A673 (cell line): ENCODE measurements at regions not wholly inside any gene's neighbourhood (a gene's known extent, or its start where the extent isn't known, plus 50 kb on each side); places are given as distances from the start of the nearest gene placed in this dataset.

Source experiments
- BruUV-seq: library from RNA; stranded (reverse); fragments of 400-500 nt; replicated peaks from 2 replicates; lab custom pipeline; 2021; lab: Mats Ljungman, UMichigan
- CTCF ChIA-PET: fragments of 300-600 bp; sonication (Branson Sonifier 250); formaldehyde crosslinking; loops from one replicate; lab custom pipeline; 2022; ENCODE audit warnings: antibody characterized with exemption; lab: Charles Lee
- POLR2A ChIA-PET: fragments of 300-600 bp; sonication (Branson Sonifier 250); formaldehyde crosslinking; loops from one replicate; lab custom pipeline; 2022; ENCODE audit warnings: antibody characterized with exemption; ENCODE audit not compliant: low non-redundant PET; lab: Charles Lee
- DNase-seq: peaks from one replicate; pipeline ENCODE4 v3.0.0-alpha.2; 2015; ENCODE audit warnings: low spot score
- H3K27ac ChIP-seq: fragments of 200-600 bp; sonication (generic); 2 replicates; pipeline ENCODE4 v1.5.1; 2016; ENCODE audit warnings: mixed run types, low read depth, mild to moderate bottlenecking, mixed read lengths, antibody characterized with exemption, low read length; ENCODE audit not compliant: poor library complexity, severe bottlenecking
- H3K27me3 ChIP-seq: fragments of 200-600 bp; sonication (generic); replicated peaks from 2 replicates; pipeline ENCODE4 v1.6.1; 2017; ENCODE audit warnings: mixed run types, low read depth, mild to moderate bottlenecking, mixed read lengths, antibody characterized with exemption, low read length; ENCODE audit not compliant: insufficient read depth, poor library complexity
- H3K36me3 ChIP-seq: fragments of 200-600 bp; sonication (generic); 2 replicates; pipeline ENCODE4 v1.6.1; 2016; ENCODE audit warnings: mixed run types, mild to moderate bottlenecking, mixed read lengths, antibody characterized with exemption, low read length; ENCODE audit not compliant: insufficient read depth, poor library complexity, severe bottlenecking
- H3K4me1 ChIP-seq: fragments of 200-600 bp; sonication (generic); 2 replicates; pipeline ENCODE4 v1.6.1; 2017; ENCODE audit warnings: mixed run types, mild to moderate bottlenecking, mixed read lengths, antibody characterized with exemption, low read length; ENCODE audit not compliant: insufficient read depth, poor library complexity, severe bottlenecking
- H3K4me3 ChIP-seq: fragments of 200-600 bp; sonication (generic); 2 replicates; pipeline ENCODE4 v1.5.1; 2016; ENCODE audit warnings: low read depth, mixed run types, mild to moderate bottlenecking, mixed read lengths, low read length; ENCODE audit not compliant: poor library complexity, severe bottlenecking
- H3K9me3 ChIP-seq: fragments of 200-600 bp; sonication (generic); 2 replicates; pipeline ENCODE4 v1.6.1; 2016; ENCODE audit warnings: mixed run types, low read depth, mild to moderate bottlenecking, mixed read lengths, antibody characterized with exemption, low read length; ENCODE audit not compliant: poor library complexity, severe bottlenecking
- CTCF ChIP-seq: fragments of 300-800, 200-600 bp; sonication (generic); conservative IDR thresholded peaks from 2 replicates; pipeline ENCODE4 v1.5.1; 2017; ENCODE audit warnings: low read depth, mild to moderate bottlenecking, antibody characterized with exemption, low read length, moderate library complexity, mixed read lengths
- EZH2 ChIP-seq: fragments of 200-600 bp; sonication (generic); IDR thresholded peaks from 2 replicates; pipeline ENCODE4 v1.6.1; 2017; ENCODE audit warnings: borderline replicate concordance, low read depth, mild to moderate bottlenecking, mixed read lengths, antibody characterized with exemption, low read length; ENCODE audit not compliant: poor library complexity, severe bottlenecking
- intact Hi-C: fragments of 100-400 bp; cut with micrococcal nuclease; formaldehyde crosslinking; loops from one replicate; pipeline ENCODE4 v1.10.0; 2022; ENCODE audit not compliant: unreplicated experiment

DNA sequence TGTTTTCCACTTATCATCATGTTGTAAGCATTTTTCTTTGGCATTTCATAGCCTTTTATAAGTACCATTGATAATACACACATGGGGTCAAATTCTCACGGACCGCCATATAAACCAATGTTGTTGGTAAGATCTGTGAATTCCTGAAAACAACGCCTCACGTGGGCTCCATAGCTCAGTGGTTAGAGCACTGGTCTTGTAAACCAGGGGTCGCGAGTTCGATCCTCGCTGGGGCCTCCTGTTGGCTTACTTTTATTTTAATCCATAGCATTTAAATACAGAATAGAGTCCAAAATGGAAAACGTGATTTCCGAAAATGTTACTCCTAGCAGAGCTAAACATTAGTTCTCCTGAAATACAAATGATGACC, 83.1 kb downstream of the HHIPL2 start:
- Histone ChIP-seq H3K27ac (no peak overlapping the region), H3K9me3 (no peaks in the 10 kb centered on the region), H3K4me3 (peak overlapping the region; percentile 55), H3K36me3 (no peaks in the 10 kb centered on the region), H3K27me3 (no peaks in the 10 kb centered on the region), H3K4me1 (no peaks in the 10 kb centered on the region)
- ChIA-PET POLR2A (interaction anchor here (0.6 kb wide), 2 partner anchors 9 to 659 kb away, joined by 3 read pairs; no protein-coding TSS in a partner anchor), CTCF (interaction anchor here (0.9 to 1.6 kb wide), 5 partner anchors 10 to 659 kb away, joined by 3 to 7 read pairs (median 6); no protein-coding TSS in a partner anchor)
- peak; percentile 86 for DNase-seq
- TF ChIP-seq EZH2 = no peak
- no peak for TF ChIP-seq CTCF
- BruUV-seq = no TSS peak
- intact Hi-C loops = loop anchor here (1.0 to 10.0 kb wide), 4 partner anchors 169 to 670 kb away; no protein-coding TSS in a partner anchor

- BruUV-seq = no TSS peak
- POLR2A ChIA-PET = no interaction called here
- intact Hi-C loops = loop anchor here (10.0 kb wide), 1 partner anchor 672 kb away; no protein-coding TSS in a partner anchor
These were observed 84.7 kb downstream of the HHIPL2 start for GRCh38 chr1:222463059-222463730.

DNA sequence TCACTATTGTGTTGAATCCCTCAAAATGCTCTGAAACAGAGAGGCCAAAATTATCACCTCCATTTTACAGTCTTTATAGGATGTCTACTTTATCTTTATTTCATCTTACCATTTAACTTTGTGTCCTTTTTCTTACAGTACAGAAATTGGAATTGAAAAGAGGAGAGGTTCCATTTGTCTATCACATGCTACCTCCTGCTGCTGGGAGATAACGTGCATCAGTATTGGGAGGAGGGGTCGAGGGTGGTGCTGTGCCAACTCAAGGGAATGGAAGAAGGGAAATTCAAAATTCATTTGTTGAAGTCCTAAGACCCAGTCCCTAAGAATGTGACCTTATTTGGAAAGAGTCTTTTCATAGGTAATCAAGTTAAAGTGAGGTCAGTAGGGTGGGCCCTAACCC, 85.3 kb downstream of the HHIPL2 start:
- POLR2A ChIA-PET = no interaction called here
- BruUV-seq = no TSS peak
- Histone ChIP-seq H3K4me3 (no peak overlapping the region), H3K9me3 (peaks cover 9% of the 10 kb centered on the region), H3K27me3 (no peaks in the 10 kb centered on the region), H3K4me1 (no peaks in the 10 kb centered on the region), H3K36me3 (no peaks in the 10 kb centered on the region), H3K27ac (no peak overlapping the region)
- CTCF ChIA-PET = no interaction called here
- intact Hi-C loops = loop anchor here (10.0 kb wide), 1 partner anchor 672 kb away; no protein-coding TSS in a partner anchor
- no peak for TF ChIP-seq EZH2
- no peak for TF ChIP-seq CTCF
- no peak for DNase-seq

More at GRCh38 chr1:222463059-222463730, 84.7 kb downstream of the HHIPL2 start:
- Histone ChIP-seq H3K4me3 (no peak overlapping the region), H3K27ac (no peak overlapping the region), H3K36me3 (no peaks in the 10 kb centered on the region), H3K4me1 (no peaks in the 10 kb centered on the region), H3K27me3 (no peaks in the 10 kb centered on the region), H3K9me3 (peaks cover 3% of the 10 kb centered on the region)
- TF ChIP-seq EZH2 = no peak
- no peak for TF ChIP-seq CTCF
- CTCF ChIA-PET = interaction anchor here (0.6 kb wide), 1 partner anchor 8 kb away, joined by 3 read pairs; no protein-coding TSS in a partner anchor
- no peak for DNase-seq
